SK-N-MC (cell line): ENCODE measurements at regions not wholly inside any gene's neighbourhood (a gene's known extent, or its start where the extent isn't known, plus 50 kb on each side); places are given as distances from the start of the nearest gene placed in this dataset.

Experiments
- DNase-seq: peaks from one replicate; pipeline ENCODE4 v3.0.0-alpha.2; 2011; ENCODE audit warnings: low read depth, low spot score
- H3K27ac ChIP-seq: fragments of 200-600 bp; sonication (generic); 2 replicates; pipeline ENCODE4 v1.5.1; 2016; ENCODE audit warnings: mixed run types
- H3K36me3 ChIP-seq: fragments of 200-600 bp; sonication (generic); 2 replicates; pipeline ENCODE4 v1.6.1; 2017; ENCODE audit warnings: antibody characterized with exemption, low read length, mixed read lengths; ENCODE audit not compliant: insufficient read depth
- H3K4me3 ChIP-seq: fragments of 200-600 bp; sonication (generic); 2 replicates; pipeline ENCODE4 v1.5.1; 2016
- H3K9ac ChIP-seq: fragments of 200-600 bp; sonication (generic); 2 replicates; pipeline ENCODE4 v1.8.0; 2017; ENCODE audit warnings: mixed run types, mixed read lengths; ENCODE audit not compliant: insufficient read length
- H3K9me3 ChIP-seq: fragments of 200-600 bp; sonication (generic); 2 replicates; pipeline ENCODE4 v1.6.1; 2017; ENCODE audit warnings: low read depth, mild to moderate bottlenecking, antibody characterized with exemption, low read length, moderate library complexity, mixed read lengths
- EZH2 ChIP-seq: fragments of 200-600 bp; sonication (generic); IDR thresholded peaks from one replicate; pipeline ENCODE4 v1.6.1; 2017; ENCODE audit warnings: antibody characterized with exemption
- FOXP2 ChIP-seq: optimal IDR thresholded peaks from 2 replicates; pipeline ENCODE3; 2011; ENCODE audit warnings: mild to moderate bottlenecking, moderate library complexity; ENCODE audit not compliant: insufficient read depth; ENCODE audit errors: extremely low read length, control extremely low read depth
- POLR2AphosphoS5 ChIP-seq: IDR thresholded peaks from 2 replicates; pipeline ENCODE4 v1.6.1; 2012; ENCODE audit warnings: mild to moderate bottlenecking, low read depth, low read length, borderline replicate concordance

DNA sequence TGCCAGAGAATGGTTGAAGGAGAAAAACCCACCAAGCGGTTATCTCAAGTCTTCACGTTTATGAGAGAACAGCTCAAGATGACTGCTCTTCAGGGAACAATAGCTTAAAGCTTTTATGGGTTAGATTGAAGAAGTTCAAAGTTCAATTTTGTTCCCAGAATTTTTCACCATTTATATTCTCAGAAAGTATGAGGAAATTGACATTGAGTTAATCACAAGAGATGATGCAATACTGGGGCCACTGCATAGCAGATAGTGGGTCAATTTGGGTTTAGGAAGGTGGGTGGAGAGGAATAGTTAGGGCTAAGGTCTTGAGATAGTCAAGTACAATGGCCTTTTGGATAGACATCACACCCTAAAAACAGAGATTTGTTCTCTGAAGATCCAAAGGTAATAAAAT lies 539.3 kb downstream of the SQOR start:
- no peaks in the 10 kb centered on the region for H3K36me3 ChIP-seq
- no peak for DNase-seq
- no peak overlapping the region for H3K27ac ChIP-seq
- no peak overlapping the region for H3K4me3 ChIP-seq
- no peak overlapping the region for H3K9ac ChIP-seq
- TF ChIP-seq POLR2AphosphoS5 = no peak
- TF ChIP-seq EZH2 = no peak
- TF ChIP-seq FOXP2 = no peak
- H3K9me3 ChIP-seq = no peaks in the 10 kb centered on the region

DNA sequence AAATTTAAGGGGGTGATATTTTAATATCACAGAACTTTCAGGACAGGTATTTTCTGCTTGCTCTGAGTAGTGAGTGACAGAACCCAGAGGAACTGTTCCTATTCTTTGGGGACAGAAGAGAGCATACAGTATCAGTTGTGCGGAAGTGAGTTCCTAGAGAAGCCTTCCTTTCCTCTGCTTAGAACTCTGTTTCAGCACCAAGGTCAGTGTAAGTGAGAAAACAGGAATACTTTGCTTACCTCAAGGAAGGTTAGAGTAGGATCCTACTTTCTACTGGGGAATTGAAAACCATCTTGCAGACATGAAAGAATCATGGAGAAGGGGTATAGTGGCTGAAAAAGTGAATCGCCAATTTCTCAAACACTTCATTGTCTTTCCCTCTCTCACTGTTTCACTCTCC lies 542.4 kb downstream of the SQOR start:
- Histone ChIP-seq H3K36me3 (no peaks in the 10 kb centered on the region), H3K9ac (no peak overlapping the region), H3K4me3 (no peak overlapping the region), H3K9me3 (no peaks in the 10 kb centered on the region), H3K27ac (no peak overlapping the region)
- DNase-seq = no peak
- TF ChIP-seq EZH2 = no peak
- no peak for TF ChIP-seq FOXP2
- TF ChIP-seq POLR2AphosphoS5 = no peak

DNA sequence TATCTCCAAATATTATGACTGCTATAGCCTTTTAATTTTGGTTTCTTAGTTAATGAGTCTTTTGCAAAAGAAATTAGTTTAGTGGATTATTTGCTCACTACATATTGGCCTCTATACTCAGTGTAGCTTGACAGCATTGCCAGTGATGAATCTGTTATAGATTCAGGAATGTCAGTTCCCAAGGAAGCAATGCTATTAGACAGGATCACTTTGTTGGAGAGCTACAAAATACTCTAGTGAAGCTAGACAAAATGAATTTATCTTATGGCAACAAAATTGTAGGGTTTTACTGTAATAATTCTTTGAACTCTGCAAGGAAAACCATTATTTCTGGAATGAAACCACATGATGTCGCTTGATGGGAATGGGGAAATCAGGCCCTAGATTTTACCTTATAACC lies 543.3 kb downstream of the SQOR start:
- Histone ChIP-seq H3K9me3 (no peaks in the 10 kb centered on the region), H3K9ac (no peak overlapping the region), H3K36me3 (no peaks in the 10 kb centered on the region), H3K27ac (no peak overlapping the region), H3K4me3 (no peak overlapping the region)
- DNase-seq = no peak
- no peak for TF ChIP-seq EZH2
- no peak for TF ChIP-seq POLR2AphosphoS5
- no peak for TF ChIP-seq FOXP2

DNA sequence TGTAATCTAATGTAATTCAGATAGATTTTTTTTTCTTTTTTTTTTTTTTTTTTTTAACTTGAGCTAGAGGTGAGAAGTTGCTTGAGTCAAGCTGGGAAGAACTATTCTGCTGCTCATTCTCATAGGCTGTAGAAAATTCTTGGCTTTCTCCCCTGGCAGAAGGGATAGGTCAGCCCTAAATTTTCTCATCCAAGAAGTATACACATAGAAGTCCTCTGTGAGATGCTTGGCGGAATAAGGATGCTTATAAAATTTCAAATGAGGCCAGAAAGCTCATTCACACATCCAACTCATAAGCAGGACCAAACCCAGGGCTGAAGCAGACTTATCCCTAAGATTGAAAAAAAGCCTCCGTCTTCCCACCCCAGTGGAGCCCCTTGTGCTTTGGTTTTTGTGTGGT lies 572.5 kb downstream of the SQOR start:
- Histone ChIP-seq H3K9me3 (no peaks in the 10 kb centered on the region), H3K9ac (no peak overlapping the region), H3K36me3 (no peaks in the 10 kb centered on the region), H3K4me3 (no peak overlapping the region), H3K27ac (no peak overlapping the region)
- DNase-seq = no peak
- TF ChIP-seq POLR2AphosphoS5 (no peak), EZH2 (no peak), FOXP2 (no peak)

DNA sequence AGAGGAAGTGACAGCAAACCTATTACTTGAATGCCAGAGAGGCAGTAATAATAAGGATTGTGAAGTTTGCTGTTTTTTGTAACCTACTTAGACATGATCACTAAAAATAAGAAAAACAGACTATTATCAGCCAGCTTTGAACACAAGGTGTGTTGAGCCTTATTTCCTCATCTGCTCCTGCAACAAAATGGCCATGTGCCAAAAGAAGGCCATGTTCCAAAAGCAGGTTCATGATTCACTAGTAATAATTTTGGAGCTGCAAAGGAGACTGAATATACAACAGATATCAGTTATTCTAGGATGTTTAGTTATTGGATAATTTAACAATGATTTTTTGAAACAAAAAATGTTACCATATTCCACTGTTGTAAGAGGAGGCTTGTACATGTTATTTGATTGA lies 578.7 kb downstream of the SQOR start:
- Histone ChIP-seq H3K9ac (no peak overlapping the region), H3K4me3 (no peak overlapping the region), H3K27ac (no peak overlapping the region), H3K9me3 (no peaks in the 10 kb centered on the region), H3K36me3 (no peaks in the 10 kb centered on the region)
- TF ChIP-seq POLR2AphosphoS5 (no peak), FOXP2 (no peak), EZH2 (no peak)
- DNase-seq = no peak

DNA sequence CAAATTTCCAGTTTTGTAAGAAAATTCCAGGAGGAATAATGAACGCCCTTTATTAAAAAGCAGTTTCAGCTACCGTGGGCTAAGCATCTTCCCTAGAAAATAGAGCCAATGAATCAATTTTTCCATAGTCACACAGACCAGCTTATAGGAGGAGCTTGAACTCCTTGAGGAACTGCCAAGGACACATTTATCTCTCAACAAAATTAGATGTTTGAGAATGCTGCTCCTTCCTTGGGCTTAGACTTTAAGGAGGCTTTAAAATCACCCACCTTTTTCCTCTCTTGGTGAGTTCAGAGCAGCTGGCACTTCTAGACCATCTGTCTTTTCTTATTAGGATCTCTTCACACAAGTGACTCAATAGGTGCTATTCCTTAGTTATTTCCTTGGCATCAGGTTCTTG lies 588.0 kb downstream of the SQOR start:
- Histone ChIP-seq H3K4me3 (no peak overlapping the region), H3K9me3 (no peaks in the 10 kb centered on the region), H3K36me3 (no peaks in the 10 kb centered on the region), H3K9ac (no peak overlapping the region), H3K27ac (no peak overlapping the region)
- TF ChIP-seq EZH2 = no peak
- TF ChIP-seq FOXP2 = no peak
- TF ChIP-seq POLR2AphosphoS5 = no peak
- no peak for DNase-seq

DNA sequence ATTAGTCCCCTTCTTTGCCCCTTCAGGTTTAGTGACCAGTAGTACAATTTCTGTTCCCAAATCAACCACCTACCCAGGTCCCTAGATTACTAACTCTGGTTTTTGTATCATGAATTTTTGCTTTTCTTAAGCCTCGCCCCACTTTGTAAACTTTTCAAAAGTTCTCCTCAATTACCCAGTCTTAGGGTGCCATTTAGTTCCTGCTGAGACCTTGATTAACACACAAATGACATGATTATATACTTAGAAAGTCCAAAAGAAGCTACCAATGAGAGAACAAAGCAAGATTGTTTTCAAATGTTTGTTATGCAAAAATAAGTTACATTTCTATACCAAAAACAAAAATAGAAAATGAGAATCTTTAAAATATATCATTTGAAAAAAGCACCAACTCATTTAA lies 594.4 kb downstream of the SQOR start:
- Histone ChIP-seq H3K9ac (no peak overlapping the region), H3K36me3 (no peaks in the 10 kb centered on the region), H3K9me3 (no peaks in the 10 kb centered on the region), H3K4me3 (no peak overlapping the region), H3K27ac (no peak overlapping the region)
- TF ChIP-seq FOXP2 (no peak), EZH2 (no peak), POLR2AphosphoS5 (no peak)
- no peak for DNase-seq

DNA sequence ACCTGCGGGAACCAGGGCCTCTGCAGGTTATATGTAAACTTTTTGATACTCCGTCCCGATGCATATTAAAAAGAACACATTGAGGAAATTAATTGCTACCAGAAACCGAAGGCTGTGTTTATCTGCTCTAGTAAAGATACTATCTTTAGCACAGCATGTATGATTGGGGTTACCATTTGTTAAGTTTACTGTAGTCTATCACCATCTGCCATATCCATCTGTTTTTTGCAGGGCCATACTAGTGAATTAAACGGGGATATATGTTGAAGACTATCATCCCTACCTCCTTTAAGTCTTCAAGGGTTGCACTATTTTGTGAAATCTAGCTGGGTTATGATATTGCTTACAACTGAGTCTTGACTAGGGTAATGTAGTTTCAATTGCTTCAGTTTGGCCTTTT lies 597.0 kb downstream of the SQOR start:
- Histone ChIP-seq H3K9me3 (no peaks in the 10 kb centered on the region), H3K4me3 (no peak overlapping the region), H3K9ac (no peak overlapping the region), H3K27ac (no peak overlapping the region), H3K36me3 (no peaks in the 10 kb centered on the region)
- TF ChIP-seq EZH2 (no peak), POLR2AphosphoS5 (no peak)
- DNase-seq = no peak

DNA sequence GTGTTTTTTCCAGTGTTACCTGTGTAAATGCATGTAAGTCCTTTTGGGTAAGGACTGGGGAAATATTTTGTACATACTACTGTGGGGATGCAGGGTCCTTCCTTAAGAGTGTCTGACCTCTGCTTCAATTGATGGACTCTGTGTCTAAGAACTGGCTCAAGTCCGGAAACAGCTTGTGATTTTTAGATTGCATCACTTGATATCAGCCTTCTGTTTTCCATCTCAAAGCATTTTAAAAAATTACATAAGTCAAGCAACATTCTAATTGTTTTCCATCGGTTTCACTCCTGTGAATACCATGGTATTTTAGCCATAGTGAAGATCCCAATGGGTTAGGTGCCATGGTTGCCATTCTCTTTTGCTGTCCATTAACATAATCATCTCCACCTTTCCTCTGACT lies 597.6 kb downstream of the SQOR start:
- Histone ChIP-seq H3K36me3 (no peaks in the 10 kb centered on the region), H3K9me3 (no peaks in the 10 kb centered on the region), H3K27ac (no peak overlapping the region), H3K9ac (no peak overlapping the region), H3K4me3 (no peak overlapping the region)
- TF ChIP-seq FOXP2 (no peak), EZH2 (no peak), POLR2AphosphoS5 (no peak)
- DNase-seq = no peak
